GM20431 (cell line): ENCODE measurements at regions not wholly inside any gene's neighbourhood (a gene's known extent, or its start where the extent isn't known, plus 50 kb on each side); places are given as distances from the start of the nearest gene placed in this dataset.

ENCODE experiments used
- in situ Hi-C: fragments of 300-500 bp; cut with MseI, MboI; formaldehyde crosslinking; loops from one replicate; pipeline ENCODE4 v1.15.0; 2020; ENCODE audit warnings: low sequenced_read_pairs; ENCODE audit not compliant: unreplicated experiment

GRCh38 chr7:50184271-50184990 is 91.4 kb upstream of the ZPBP start:
- in situ Hi-C loops, result no loop called here

DNA sequence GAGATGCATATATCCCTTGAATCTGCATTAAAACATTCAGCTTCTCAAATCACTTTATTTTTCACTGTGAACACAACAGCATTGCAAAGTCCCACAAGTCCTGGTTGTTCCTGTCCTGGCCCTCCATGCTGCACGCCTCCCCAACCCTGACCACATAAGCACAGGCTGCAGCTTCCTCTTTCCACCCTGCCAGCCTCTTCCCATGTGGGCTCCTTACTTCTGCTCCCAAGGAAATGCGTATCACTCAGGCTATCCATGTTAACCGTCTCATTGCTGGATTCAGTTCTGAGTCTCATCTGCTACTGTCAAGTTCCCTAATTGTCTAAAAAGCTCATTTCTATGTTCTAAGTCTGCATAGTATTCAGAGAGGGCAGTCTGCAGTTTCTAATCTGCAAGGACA is 89.7 kb upstream of the ZPBP start:
- in situ Hi-C loops, result no loop called here

- in situ Hi-C loops, result no loop called here
Observed at GRCh38 chr7:50181081-50181480, 88.0 kb upstream of the ZPBP start.

- in situ Hi-C loops, result no loop called here
Observed at GRCh38 chr7:50178166-50178565, 85.1 kb upstream of the ZPBP start.

DNA sequence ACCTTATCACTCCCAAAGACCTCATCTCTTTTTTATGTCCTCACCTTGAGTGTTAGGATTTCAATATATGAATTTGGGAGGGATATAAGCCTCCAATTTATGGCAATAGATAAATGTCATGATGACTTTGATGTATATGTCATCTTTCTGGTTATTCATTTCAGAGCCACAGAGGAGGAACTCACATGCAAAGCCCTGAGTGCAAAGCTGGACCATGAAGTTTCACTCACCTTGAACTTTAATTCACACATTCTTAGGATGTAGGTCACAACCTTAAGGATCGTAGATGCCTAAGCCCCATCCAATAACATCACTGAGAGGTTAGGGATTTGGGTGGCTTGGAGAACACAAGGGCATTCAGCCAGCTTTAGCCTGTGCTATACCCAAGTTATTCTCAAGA is 81.9 kb upstream of the ZPBP start:
- in situ Hi-C loops, result no loop called here

DNA sequence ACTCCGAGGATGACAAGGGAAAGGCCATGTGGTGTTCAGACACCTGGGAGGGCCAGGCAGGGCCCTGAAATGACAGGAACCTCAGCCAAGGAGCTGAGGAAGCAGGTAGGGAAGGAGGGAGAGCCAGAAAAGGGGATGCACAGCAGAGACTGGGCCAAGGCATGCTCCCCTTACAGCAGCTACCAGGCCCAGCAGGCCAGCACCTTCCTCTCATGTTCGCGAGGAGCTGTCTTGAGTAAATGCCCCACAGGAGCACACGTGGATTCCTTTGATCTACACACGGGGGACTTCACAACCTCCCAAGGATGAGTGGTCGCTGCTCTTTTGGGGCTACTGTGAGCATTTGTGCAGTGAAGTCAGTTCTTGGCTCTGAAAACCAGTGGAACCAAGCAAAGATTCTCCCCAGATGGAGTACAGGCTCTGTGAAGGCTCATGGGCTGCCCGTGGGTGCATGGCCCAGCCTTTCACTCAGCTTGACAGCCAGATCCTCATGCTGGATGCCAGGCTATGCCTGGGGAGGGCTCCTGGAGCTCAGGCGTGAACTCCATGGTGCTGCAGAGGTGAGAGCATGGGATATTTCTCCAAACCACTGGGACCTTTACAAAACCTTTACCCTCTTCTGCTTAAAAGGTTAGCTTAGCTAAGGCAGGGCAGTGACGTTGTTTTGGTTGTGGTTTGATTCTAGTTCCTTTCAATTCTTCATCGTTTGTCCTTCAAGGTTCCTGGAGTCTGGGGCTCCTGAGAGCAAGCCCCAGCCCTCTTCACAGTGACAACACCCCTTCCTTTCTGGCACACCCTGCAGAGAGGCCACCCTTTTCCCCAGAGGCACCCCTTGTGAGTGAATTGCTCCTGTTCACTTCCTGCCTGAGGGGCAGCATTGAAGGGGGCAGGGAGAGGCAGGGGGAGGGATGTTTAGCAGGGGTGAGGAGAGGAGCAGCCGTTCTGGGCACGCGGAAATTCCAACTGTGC is 74.2 kb upstream of the ZPBP start:
- in situ Hi-C loops, result no loop called here

DNA sequence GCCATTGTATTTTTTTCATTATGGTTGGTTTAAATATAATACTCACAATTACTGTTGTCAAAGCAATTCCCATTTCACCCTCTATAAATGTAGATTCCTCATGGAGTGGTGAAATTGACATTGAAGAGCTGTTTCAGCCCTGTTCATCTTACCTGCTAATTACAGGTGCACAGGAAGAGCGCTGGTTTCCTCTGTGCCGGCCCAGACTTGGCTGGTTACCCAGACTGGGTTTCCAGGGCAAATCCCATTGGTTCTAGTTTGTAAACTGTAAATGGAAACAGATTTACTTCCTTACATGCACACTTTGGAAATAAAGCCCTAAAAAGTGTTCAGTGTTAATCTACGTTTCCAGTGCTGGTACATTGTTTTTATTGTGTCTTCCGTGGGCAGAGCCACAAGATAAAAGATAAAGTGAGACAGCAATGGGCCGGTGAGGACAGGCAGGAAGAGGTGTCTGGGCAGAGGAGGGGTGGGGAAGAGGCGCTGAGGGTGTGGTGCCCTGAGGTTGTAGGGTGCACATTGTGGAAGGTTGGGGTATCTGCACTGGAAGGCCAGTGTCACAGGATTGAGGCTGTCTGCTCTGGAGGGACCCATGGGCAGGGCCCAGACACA is 71.6 kb upstream of the ZPBP start:
- in situ Hi-C loops, result no loop called here

GRCh38 chr7:50160206-50160605 is 67.2 kb upstream of the ZPBP start:
- in situ Hi-C loops, result no loop called here

DNA sequence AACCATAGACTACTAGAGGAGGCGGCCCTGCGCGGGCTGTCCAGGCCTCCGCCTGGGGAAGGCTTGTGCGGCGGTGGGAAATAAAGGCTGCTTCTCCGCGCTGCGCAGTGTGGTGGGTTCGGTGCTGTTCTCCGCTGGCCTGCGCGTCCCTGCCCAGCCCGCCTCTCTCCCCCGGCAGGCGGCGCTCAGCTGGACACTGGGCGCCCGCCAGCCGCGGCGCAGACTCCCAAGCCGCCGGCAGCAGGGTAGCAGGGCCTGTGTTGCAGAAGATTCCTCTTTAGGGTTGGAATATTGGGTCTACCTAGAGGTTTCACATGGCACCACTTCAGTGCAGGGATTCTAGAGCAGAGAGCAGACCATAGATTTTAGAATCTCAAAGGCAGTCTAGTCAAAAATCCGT is 66.1 kb upstream of the ZPBP start:
- in situ Hi-C loops, result no loop called here

DNA sequence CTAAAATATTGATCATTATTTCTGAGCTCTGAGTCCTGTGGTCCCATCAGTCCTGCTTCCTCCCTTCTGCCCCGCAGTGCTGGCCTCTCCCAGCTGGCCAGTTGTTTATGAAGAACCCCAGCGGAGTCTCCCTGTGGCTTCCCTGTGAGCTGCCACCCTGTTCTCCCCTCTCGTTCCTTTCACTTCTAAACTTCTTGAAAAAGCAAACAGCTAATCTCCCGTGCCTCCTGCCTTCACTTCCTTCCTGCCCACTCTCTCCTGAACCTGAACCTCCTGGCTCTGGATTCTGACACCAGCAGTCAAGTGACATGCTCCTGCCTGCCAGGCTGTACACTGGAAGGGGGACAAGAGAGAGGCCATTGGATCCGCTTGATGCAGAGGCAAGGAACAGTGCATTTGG is 63.7 kb upstream of the ZPBP start:
- in situ Hi-C loops, result no loop called here

DNA sequence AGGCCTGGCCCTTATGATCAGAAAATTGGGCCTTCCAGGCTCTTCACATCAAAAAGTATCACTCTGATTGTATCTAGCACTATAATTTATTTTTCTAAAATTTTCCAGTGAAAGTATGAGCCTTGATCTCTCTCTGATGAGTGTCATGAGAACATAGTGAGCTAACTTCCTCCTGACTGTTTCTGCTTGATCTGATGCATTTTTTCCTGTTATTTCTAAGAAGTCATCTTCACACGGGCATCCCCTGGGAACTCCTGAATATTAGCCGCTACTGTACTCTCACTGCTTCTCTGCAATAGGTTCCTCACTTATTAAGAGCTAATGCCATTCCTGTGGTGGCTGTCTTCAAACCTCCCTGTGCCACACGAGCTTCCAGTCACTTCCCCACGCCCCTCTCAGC is 63.1 kb upstream of the ZPBP start:
- in situ Hi-C loops, result no loop called here

DNA sequence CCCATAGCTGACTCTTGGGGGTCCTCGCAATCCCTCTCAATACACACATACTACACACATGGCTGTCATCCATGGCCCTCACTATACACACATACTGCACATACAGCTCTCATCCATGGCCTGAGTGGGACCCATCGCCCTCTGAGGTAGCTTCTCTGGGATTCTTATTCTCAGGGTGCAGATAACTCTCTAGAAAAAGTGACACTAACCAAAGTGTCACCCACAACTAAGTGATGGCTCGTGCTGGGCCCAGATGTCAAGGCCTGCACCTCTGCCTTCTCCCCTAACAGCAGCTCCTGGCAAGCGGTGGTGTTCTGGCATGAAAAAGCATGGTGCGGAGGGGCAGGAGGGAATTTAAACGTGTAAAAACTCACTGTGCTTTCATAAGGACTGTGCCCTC is 62.7 kb upstream of the ZPBP start:
- in situ Hi-C loops, result no loop called here

DNA sequence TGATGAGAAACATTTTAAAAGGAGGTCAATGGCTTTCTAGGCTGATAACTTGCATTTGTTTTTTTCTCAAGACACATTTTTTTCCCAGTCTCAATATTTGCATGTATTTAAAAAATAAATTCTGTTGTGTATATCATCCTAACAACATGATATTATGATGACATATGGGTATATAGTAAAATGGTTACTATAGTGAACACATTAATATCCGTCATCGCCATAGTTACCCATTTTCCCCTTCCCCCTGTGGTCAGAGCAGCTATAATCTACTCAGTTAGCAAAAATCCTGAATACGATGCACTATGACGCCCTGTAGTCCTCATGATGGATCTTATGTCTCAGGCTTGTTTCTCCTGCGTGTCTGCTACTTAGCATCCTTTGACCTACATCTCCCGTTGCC is 60.9 kb upstream of the ZPBP start:
- in situ Hi-C loops, result no loop called here

DNA sequence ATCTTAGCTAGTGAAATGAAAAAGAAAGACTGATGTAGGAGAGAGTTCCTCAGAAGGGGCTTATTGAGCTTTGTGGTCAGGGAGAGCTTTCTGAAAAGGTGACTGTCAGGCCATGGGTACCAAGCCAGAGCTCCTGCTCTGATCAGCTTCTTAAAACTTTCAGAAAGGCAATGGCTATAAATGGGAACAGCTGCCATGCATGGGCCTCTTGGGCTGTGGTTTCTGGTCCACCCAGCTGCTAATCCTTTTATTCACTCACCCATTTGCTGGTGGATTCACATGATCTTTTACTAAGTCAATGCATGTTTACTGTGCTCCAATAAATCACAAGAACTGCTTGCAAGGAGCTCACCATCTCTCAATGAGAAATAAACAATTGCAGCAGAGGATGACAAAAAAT is 60.1 kb upstream of the ZPBP start:
- in situ Hi-C loops, result no loop called here

DNA sequence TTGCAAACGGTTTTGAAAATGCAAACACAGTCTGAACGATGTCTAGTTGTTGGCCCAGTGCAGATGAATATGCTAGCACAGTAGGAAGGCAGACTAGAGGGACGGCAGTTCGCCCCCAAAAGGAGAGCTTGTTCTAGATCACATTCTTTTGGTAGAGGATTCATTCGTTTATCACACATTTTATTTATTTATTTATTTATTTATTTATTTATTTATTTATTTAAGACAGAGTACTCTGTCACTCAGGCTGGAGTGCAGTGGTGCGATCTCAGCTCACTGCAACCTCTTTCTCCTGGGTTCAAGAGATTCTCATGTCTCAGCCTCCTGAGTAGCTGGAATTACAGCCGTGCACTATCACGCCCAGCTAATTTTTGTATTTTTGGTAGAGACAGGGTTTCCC is 59.4 kb upstream of the ZPBP start:
- in situ Hi-C loops, result no loop called here

DNA sequence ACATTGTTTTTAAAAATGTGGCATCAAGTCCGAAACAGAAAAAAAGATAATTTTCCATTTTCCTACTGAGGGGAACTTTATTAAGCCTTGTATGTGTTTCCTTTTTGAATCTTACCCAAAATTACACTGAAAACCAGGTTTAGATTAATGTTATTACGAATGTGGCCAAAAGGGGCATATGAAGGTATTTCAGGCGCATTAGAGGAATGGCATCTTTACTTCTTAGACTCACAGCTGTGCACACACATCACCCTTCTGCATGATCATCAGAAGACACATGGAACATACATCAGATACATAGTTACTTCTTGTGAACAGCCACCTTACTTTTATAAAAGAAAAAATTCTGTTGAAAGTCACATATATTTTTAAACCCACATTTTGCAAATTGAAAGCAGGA is 58.6 kb upstream of the ZPBP start:
- in situ Hi-C loops, result no loop called here

GRCh38 chr7:50151001-50151400 is 58.0 kb upstream of the ZPBP start:
- in situ Hi-C loops, result no loop called here

GRCh38 chr7:50149369-50149768 is 56.3 kb upstream of the ZPBP start:
- in situ Hi-C loops, result no loop called here

GRCh38 chr7:50147951-50148808 is 55.1 kb upstream of the ZPBP start:
- in situ Hi-C loops, result no loop called here

GRCh38 chr7:50146692-50147091 is 53.6 kb upstream of the ZPBP start:
- in situ Hi-C loops, result no loop called here
